ENCODE measurements at regions not wholly inside any gene's neighbourhood (a gene's known extent, or its start where the extent isn't known, plus 50 kb on each side); places are given as distances from the start of the nearest gene placed in this dataset.

DNA sequence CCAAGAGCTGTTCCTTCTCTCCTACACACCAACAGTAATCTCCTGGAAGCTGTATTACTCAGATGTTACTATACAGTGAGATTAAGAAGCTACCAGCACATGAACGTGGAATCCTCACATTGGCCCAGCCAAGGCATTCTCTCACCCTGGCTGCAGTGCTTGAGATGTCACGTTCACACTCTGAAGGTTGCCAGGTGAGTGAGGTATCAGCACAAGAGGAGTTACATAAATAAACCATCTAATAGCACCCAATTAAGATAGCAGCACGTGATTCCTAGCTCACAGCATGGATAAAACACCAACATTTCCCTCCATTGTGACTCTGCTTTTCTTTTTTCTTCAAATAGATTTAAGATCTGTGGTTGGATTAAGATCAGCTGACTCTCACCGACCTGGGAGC is 182.8 kb downstream of the PLPP3 start:
- no peak overlapping the region for H3K23ac ChIP-seq (ENCODE audit: insufficient read length)
- no peaks in the 10 kb centered on the region for H3K36me3 ChIP-seq (ENCODE audit: control insufficient read depth in 2 of 4, insufficient read depth in 4 of 4, low read length in 3 of 4)
- 91% methylated on average over 4 of the region's 4 CpGs; no CpG with 5 or more reads in 1 of the 2 experiments for WGBS, 2 experiments (ENCODE audit: extremely low coverage in 1 of 2, insufficient coverage in 1 of 2, insufficient read length in 1 of 2, insufficient replicate concordance in 2 of 2, low coverage in 1 of 2, low lambda C conversion rate in 2 of 2, missing lambda C conversion rate in 1 of 2)
- H2BK15ac ChIP-seq (ENCODE audit: low read length): no peak overlapping the region
- H3K4me1 ChIP-seq (replicated peaks in 1 of 4; ENCODE audit: control insufficient read depth in 3 of 4, insufficient read depth in 4 of 4, low read length in 3 of 4): peaks cover 0 to 3% (median 0%) of the 10 kb centered on the region in 4 experiments; a peak in 1 of 7 replicates
- H3K18ac ChIP-seq (ENCODE audit: extremely low read depth, low read length): no peak overlapping the region
- no peak overlapping the region for H2BK20ac ChIP-seq (ENCODE audit: low read length)
- H3K56ac ChIP-seq (replicated peaks; ENCODE audit: insufficient read length, low read depth, low read length): no peak overlapping the region
- no peak overlapping the region for H4K8ac ChIP-seq (ENCODE audit: extremely low read depth, insufficient read depth, low read length)
- H3K23me2 ChIP-seq (ENCODE audit: low read depth, low read length): no peaks in the 10 kb centered on the region
- no peak overlapping the region for H3K4ac ChIP-seq (replicated peaks; ENCODE audit: insufficient read length, low read depth, low read length)
- no peak overlapping the region for H3K4me3 ChIP-seq (ENCODE audit: extremely low read depth in 1 of 4, insufficient read depth in 2 of 4, low read depth in 3 of 4, low read length in 4 of 4)
- no peak overlapping the region for H2BK120ac ChIP-seq (replicated peaks; ENCODE audit: low read depth, low read length)
- H3K4me2 ChIP-seq (ENCODE audit: insufficient read depth in 1 of 2, low read depth in 2 of 2, low read length in 2 of 2): no peak overlapping the region
- H4K91ac ChIP-seq (replicated peaks; ENCODE audit: insufficient read length, low read length): no peak overlapping the region
- no peaks in the 10 kb centered on the region for H4K20me1 ChIP-seq (replicated peaks in 1 of 2; ENCODE audit: control insufficient read depth in 1 of 2, insufficient read depth in 2 of 2, low read length in 2 of 2)
- DNase-seq (ENCODE audit: low read depth in 1 of 2, low spot score in 2 of 2) (no peak), FAIRE-seq (no peak)
- H3K79me2 ChIP-seq (ENCODE audit: control insufficient read depth in 1 of 2, insufficient read depth in 2 of 2, low read length in 2 of 2): no peaks in the 10 kb centered on the region
- no peak overlapping the region for H2AK5ac ChIP-seq (ENCODE audit: low read depth, low read length)
- POLR2A ChIA-PET (ENCODE audit: partially characterized antibody): no interaction called here
- H3K14ac ChIP-seq (ENCODE audit: insufficient read length): no peak overlapping the region
- H3K79me1 ChIP-seq (ENCODE audit: low read depth, low read length): no peaks in the 10 kb centered on the region
- no peak overlapping the region for H3K9ac ChIP-seq (replicated peaks in 1 of 4; ENCODE audit: extremely low read depth in 1 of 4, low read depth in 3 of 4, low read length in 3 of 4)
- no peaks in the 10 kb centered on the region for H3K27me3 ChIP-seq (replicated peaks in 1 of 4; ENCODE audit: control insufficient read depth in 3 of 4, extremely low read depth in 1 of 4, insufficient read depth in 3 of 4, low read length in 3 of 4)
- no peak overlapping the region for H3K27ac ChIP-seq (ENCODE audit: low read depth, low read length)
- H4K5ac ChIP-seq (ENCODE audit: insufficient read length, low read depth, low read length): no peak overlapping the region
- no peaks in the 10 kb centered on the region for H3K9me3 ChIP-seq (ENCODE audit: insufficient read depth in 2 of 2, low read depth in 1 of 2, low read length in 1 of 2)
- H2BK12ac ChIP-seq (ENCODE audit: low read depth, low read length): no peak overlapping the region
- TF ChIP-seq, protein P1, sequence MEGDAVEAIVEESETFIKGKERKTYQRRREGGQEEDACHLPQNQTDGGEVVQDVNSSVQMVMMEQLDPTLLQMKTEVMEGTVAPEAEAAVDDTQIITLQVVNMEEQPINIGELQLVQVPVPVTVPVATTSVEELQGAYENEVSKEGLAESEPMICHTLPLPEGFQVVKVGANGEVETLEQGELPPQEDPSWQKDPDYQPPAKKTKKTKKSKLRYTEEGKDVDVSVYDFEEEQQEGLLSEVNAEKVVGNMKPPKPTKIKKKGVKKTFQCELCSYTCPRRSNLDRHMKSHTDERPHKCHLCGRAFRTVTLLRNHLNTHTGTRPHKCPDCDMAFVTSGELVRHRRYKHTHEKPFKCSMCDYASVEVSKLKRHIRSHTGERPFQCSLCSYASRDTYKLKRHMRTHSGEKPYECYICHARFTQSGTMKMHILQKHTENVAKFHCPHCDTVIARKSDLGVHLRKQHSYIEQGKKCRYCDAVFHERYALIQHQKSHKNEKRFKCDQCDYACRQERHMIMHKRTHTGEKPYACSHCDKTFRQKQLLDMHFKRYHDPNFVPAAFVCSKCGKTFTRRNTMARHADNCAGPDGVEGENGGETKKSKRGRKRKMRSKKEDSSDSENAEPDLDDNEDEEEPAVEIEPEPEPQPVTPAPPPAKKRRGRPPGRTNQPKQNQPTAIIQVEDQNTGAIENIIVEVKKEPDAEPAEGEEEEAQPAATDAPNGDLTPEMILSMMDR (IDR thresholded peaks at IDR 0.05; ENCODE audit: control extremely low read depth in 1 of 3, insufficient read depth in 1 of 3, low read depth in 1 of 3, low read length in 3 of 3): no peak
- no peak for TF ChIP-seq TCF12 (IDR thresholded peaks at IDR 0.05; ENCODE audit: low read depth, low read length)
- no peak for TF ChIP-seq SP4 (IDR thresholded peaks at IDR 0.05; ENCODE audit: low read length)
- TF ChIP-seq YY1 (IDR thresholded peaks at IDR 0.05; ENCODE audit: low read depth, low read length): no peak
- TF ChIP-seq, protein P2, sequence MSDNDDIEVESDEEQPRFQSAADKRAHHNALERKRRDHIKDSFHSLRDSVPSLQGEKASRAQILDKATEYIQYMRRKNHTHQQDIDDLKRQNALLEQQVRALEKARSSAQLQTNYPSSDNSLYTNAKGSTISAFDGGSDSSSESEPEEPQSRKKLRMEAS (IDR thresholded peaks at IDR 0.05): no peak
- TF ChIP-seq, protein P3, sequence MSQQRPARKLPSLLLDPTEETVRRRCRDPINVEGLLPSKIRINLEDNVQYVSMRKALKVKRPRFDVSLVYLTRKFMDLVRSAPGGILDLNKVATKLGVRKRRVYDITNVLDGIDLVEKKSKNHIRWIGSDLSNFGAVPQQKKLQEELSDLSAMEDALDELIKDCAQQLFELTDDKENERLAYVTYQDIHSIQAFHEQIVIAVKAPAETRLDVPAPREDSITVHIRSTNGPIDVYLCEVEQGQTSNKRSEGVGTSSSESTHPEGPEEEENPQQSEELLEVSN (IDR thresholded peaks at IDR 0.05): no peak
- TF ChIP-seq SIN3A (conservative IDR thresholded peaks at IDR 0.05 in 1 of 2, IDR thresholded peaks at IDR 0.05 in 1 of 2; ENCODE audit: low read depth in 1 of 2, low read length in 2 of 2): no peak
- no peak for TF ChIP-seq GTF2F1 (IDR thresholded peaks at IDR 0.05; ENCODE audit: borderline replicate concordance, low read depth, low read length)
- TF ChIP-seq TAF7 (optimal IDR thresholded peaks at IDR 0.05; ENCODE audit: borderline replicate concordance, low read depth, low read length): no peak
- no peak for TF ChIP-seq ZNF274 (IDR thresholded peaks at IDR 0.05; ENCODE audit: borderline replicate concordance, extremely low read depth, low read length)
- CTCF ChIA-PET (ENCODE audit: partially characterized antibody): interaction anchor here (1.0 to 6.7 kb wide), 4 partner anchors 9 to 313 kb away, joined by 3 to 40 read pairs (median 5); no protein-coding TSS in a partner anchor
- no peak overlapping the region for H2AFZ ChIP-seq (ENCODE audit: low read length)
- H2BK5ac ChIP-seq (ENCODE audit: low read depth, low read length): no peak overlapping the region
